GM19467 (cell line): ENCODE measurements at regions not wholly inside any gene's neighbourhood (a gene's known extent, or its start where the extent isn't known, plus 50 kb on each side); places are given as distances from the start of the nearest gene placed in this dataset.
"Not testable (repeated sequence)": the region's sequence is repeated elsewhere in the genome, so short reads cannot be mapped to it uniquely, and the experiment has no call there.

ENCODE experiments used
- ATAC-seq: cut with Tn5 transposase; IDR thresholded peaks from one replicate; pipeline ENCODE4 v1.9.1; 2021; ENCODE audit warnings: mild to moderate bottlenecking, moderate library complexity; ENCODE audit not compliant: unreplicated experiment

DNA sequence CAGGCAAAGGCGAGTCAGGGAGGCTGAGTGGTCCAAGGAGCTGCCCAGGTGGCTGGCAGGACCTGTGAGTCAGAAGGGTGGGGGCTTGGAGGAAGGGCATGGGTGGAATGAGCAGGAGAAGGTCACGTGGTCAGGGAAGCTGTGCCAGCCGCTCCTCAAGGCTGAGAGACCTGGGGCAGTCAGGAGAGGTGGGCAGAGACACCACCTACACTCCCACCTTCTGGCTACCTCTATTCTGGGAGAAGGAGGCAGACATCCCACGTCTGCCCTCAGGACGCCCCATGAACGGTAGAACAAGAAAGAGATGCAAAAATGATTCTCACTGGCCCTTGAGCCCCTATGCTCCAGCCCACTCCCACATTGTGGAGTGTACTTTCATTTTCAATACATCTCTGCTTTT is 151.8 kb upstream of the RAB4A start:
- no peak for ATAC-seq

DNA sequence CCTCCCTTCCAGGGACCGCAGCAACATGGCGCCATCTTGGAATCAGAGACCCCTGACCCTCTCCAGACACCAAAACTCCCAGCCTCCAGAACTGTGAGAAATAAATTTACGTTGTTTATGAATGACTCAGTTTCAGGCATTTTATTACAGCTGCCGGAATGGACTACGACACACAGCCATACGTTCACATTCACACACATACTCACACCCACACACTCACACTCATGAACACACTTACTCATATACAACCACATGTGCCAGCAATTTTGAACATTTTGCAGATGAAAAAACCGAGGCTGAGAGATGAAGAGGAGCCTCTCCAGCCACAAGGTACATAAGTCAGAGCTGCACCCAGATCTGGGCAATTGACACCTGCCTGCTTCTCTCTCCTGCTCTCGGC is 151.0 kb upstream of the RAB4A start:
- no peak for ATAC-seq

DNA sequence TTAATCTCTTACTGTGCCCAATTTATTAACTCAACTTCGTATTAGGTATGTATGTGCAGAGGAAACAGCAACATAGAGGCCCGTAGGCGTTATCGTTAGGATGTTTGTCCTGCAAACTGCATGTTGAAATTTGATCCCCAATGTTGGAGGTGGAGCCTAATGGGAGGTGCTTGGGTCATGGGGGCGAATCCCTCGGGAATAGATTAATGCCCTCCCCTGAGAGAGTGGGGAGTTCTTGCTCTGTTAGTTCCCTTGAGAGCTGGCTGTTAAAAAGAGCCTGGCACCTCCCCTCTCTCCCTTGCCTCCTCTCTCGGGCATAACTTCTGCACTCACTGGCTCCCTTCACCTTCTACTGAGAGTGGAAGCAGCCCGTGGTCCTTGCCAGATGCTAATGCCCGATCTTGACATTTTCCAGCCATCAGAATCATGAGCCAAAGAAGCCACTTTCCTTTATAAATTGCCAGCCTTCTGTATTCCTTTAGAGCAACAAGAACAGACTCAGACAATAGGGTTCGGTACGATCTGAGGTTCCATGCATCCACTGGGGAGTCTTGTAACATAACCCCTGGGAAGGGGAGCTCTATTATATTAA is 149.0 kb upstream of the RAB4A start:
- ATAC-seq: no peak

DNA sequence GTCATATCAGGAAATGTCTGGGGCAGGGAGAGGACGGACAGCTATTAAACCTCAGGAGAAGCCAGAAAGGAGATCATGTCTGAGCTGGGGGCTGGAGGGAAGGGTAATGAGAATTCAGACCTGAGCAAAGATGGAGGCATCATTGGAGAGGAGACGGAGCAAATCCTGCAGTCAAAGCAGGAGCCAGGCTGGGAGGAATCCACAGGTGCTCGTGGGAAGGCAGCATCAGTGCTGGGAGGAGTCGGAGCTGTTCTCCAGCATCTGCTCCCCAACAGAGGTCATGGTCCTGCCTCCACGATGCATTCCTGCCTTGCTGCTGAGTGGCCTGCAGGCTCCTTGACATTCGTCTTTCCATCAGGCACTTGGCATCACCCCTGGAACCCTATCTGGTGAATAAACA is 148.3 kb upstream of the RAB4A start:
- ATAC-seq: no peak

DNA sequence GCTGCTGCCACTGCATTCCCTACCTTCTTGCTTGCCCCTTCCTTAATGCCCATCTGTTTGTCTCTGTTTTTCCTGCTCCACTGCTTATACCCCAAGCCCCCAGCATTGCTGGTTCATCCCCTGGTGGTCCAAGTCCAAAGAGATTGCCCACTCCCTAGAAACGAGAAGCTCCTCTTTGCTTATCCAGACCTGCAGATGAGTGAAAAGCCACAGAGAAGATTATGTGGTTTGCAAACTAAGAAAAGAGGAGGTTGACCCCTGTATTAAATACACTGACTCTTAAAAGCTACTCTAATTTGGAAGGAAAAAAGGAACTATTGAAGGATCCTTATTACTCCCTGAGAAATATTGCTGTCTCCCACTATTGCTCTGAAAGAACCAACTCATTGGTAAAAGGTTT is 146.8 kb upstream of the RAB4A start:
- ATAC-seq: no peak

DNA sequence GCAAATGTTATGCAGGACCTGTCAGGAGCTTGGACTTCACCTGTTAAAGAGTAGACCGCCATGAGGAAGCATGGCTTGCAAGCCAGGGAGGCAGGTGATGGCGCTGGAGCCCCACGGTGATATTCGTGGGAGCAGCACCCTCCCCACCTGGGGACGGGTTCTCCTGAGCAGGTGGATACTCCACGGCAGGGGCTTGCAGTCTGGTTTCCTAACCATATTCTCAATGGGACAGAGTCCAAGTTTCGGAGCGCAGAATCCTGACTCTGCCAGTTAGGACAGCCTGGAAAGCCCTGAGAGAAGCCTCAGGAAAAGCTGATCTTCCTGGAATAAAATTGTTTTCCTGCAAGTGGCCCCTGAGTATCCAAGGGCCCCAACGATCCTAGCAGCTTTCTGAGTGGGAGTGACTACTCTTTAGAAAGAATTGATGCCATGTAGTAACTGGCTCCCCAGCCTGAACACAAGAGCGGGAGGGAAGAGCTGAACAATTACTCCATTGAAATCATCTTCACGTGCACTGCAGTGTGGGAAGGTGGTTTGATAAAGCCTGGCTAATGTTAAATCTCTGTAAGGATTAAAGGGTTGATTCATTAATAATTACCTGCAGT is 146.3 kb upstream of the RAB4A start:
- no peak for ATAC-seq

DNA sequence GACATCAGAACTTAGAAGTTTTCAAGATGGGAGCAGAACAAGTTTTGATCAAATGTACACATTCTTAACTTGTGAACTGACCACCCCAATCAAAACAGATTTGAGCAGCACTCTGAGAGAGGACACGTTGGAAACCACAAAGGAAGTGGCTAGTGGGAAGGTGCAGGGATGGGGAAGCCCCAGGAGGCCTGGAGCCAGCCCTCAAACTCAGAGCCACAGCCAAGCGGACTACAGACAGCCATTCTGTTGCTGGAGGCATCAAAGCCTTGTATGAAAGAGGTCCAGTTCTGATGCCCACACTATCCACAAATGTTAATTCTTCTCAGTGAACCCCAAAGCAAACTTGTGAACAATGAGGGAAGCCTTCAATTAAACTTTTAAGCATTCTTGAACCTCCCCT is 143.6 kb upstream of the RAB4A start:
- ATAC-seq: no peak

DNA sequence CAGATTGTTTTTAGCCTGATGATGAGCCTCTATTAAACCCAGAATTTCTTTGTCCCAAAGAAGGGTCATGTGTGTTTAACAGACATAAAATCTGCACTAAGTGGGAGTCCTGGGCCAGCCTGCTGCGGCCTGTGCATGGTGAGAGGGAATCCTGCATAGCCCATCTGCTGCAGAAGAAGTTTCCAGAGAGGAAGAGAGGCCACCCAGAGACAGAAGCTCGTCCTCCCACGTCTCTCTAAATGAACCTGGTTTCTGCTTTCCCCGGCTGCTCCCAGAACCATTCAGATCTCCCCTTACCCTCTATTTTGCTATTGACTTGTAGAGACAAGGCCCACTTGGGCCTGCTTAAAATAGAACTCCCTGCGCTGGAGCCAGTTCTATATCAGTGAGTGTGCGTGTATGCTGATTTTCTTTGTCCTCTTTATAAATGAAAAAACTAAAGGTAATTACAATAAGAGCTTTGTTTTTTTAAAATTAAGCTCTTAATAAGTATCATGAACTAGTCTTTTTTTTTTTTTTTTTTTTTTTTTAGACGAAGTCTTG is 142.8 kb upstream of the RAB4A start:
- no peak for ATAC-seq

DNA sequence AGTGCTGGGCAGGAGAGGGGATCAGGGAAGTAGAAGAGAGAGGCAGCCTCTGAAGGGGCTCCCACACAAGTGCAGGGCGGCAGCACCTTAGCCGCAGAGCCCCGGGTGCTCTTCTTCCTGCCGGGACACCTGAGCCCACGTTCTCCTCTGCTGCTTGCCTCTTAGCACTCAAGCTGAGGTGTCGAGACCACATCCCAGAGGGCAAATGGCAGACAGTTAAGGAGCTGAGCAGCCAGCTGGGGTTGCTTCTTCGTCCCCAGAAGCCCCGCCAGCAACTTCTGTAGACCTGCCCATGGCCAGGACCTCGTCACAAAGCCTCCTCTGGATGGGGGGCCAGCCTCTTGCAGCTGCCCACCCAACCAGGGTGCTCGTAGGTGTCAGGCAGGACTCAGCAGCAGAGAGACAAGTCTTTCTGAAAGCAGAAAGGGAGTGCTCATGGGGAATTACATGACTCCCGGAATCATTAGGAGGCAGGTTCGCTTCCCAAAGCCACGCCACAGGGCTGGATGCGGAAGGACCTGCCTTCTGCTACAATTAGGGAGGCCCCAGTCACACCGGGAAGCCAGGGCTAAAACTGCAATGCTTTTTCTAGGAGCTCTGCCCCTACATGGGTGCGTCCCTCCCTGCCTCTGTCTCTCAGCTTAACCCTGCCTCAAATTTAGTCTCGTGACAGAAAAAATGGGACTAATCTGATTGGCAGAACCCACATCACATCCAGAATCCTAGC is 141.4 kb upstream of the RAB4A start:
- ATAC-seq: no peak

DNA sequence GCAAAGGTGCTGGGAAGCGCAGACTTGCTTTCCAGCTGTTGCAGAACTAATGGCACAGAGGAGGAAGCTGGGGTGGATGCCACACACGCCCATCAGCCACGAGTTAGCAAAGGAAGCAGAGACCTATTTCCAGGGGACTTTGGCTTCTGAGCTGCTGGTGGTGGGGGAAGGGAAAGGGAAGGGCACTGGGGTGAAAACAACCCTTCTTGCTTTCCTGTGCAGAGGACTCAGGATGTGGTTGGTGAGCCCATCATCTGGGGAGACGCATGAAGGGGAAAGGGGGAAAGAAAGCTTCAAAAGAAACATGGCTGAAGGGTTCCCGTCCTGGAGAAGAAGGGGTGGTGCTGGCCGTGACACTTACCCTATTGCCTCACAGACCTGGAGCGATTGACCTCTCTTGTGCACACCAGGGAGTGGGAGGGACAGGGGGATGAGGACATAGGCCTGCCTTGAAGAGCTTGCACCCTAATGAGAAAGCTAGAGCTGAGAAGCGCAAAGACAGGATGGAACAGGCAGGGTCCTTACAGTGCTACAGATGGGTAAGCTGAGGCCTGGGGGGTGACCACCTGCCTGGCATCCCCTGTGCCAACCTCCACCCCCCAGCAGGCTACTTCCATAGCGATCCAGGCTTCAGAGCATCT is 140.8 kb upstream of the RAB4A start:
- no peak for ATAC-seq

DNA sequence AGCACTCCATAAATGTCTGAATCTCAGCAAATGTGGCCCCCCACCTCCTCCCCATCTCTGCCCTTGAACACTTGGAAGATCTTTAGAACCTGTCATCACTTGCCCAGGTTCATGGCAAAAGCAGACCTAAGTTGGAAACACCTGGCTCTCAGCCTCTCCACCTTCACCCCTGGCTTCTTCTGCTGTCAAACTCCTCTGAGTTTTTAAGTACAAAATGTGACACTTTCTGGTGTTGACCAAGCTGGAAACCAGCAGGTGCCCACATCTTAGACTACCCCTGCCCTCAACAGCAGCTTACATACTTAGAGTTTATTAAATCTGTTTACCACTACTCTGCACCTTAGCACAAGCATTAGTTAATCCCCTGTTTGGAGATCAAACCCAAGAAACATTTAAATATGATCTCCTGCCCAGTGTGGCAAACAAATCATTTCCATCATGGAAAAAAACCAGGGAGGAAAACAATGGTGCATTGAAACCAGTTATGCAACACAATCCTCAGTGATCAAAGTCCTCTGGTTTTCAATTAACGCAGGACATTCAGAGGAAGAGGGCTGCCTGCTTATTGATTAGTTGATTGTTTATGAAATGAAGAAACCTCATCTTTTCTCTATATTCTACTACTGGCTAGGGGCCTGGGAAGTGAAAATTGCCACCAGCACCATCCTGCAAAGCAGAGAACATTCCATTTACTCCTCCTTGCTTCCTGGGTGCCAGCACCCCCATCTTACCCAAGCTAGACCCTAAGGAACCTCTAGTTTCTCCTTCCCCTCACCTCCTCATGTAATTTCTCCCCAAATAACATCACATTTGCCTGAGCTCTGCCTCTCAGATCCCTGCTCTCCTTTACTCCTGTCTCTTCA is 139.4 kb upstream of the RAB4A start:
- no peak for ATAC-seq

DNA sequence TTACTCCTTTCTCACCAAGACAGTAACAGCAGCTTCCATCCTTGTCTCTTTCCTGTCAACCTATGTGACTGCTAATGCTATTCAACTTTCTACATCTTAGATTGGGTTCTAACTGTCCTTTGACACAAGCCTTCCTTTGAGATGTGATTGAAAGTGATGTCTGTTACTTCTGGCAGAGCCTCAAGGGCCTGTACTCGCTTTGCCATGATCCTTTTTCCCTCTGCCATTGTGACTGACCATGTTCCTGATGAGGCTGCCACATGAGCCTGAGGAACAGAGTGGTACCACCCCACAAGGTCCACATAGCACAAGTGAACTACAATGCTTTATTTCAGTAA is 138.8 kb upstream of the RAB4A start:
- ATAC-seq: no peak

DNA sequence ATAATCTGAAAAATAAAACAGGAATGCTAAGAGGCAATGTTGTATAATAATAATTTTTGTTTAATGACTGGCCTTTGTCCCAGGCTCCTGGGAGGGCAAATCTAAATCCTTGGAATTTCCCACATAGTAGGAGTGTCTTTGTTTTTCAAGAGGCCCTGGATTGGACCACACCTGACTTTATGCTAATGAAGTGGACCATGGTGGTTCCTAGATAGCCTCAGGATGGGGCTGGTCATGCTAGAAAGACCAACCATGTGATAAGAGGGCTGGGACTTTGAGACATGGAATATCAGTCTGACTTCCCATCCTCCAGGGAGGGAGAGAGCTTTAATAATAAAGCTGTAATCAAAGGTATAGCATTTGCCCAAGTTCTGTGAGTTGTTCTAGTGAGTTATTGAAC is 138.2 kb upstream of the RAB4A start:
- no peak for ATAC-seq

DNA sequence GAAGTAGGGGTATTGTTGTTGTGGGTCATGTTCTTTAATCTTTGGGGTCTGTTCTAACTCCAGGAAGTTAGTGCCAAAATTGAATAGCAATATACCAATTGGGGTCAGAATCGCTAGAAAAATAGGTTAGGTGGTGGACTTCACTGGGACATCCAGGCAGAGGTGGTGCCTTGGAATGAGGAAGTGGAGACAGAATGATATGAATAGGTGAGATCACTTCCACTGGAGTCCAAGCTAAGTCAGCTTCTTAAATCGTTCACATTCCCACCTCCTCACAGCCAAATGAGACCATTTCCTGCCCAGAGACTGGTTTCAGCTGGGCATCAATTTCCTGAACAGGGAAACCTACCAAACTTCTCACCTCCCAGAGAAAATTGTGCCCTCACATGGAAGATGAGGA is 137.8 kb upstream of the RAB4A start:
- no peak for ATAC-seq

DNA sequence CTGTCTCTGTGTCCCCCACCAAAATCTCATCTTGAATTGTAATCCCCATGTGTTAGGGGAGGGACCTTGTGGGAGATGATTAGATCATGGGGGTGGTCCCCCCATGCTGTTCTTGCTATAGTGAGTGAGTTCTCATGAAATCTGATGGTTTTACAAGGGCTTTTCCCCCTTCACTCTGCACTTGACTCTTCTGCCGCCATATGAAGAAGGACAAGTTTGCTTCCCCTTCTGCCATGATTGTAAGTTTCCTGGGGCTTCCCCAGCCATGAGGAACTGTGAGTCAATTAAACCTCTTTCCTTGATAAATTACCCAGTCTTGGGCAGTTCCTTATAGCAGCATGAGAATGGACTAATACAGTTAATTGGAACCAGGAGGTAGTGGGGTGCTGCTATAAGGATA is 137.1 kb upstream of the RAB4A start:
- ATAC-seq: no peak

DNA sequence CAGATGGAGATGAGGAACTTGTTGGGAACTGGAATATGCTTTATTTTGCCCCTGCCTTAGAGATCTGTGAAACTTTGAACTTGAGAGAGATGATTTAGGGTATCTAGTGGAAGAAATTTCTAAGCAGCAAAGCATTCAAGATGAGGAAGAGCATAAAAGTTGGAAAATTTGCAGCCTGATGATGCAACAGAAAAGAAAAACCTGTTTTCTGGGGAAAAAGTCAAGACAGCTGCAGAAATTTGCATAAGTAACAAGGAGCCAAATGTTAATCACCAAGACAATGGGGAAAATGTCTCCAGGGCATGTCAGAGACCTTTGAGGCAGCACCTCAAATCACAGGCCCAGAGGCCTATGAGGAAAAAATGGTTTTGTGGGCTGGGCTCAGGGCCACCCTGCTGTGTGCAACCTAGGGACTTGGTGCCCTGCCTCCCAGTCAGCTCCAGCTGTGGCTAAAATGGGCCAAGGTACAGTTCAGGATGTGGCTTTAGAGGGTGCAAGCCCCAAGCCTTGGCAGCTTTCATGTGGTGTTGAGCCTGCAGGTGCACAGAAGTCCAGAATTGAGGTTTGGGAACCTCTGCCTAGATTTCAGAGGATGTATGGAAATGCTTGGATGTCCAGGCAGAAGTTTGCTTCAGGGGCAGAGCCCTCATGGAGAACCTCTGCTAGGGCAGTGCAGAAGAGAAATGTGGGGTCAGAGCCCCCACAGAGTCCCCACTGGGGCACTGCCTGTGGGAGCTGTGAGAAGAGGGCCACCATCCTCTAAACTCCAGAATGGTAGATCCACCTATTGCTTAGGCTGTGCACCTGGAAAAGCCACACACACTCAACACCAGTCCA is 136.3 kb upstream of the RAB4A start:
- not testable (repeated sequence) for ATAC-seq

DNA sequence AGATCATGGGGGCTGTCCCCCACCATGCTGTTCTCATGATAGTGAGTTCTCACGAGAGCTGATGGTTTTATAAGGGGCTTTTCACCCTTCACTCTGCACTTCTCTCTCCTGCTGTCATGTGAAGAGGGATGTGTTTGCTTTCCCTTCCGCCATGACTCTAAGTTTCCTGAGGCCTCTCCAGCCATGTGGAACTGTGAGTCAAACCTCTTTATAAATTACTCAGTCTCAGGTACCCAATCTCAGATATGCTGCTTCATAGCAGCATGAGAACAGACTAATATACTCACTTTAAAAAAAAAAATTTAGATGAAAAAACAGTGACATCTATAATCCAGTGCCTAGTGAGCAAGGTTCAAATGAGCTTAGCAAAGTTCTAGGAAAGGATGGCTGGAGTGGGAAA is 135.1 kb upstream of the RAB4A start:
- ATAC-seq: no peak

DNA sequence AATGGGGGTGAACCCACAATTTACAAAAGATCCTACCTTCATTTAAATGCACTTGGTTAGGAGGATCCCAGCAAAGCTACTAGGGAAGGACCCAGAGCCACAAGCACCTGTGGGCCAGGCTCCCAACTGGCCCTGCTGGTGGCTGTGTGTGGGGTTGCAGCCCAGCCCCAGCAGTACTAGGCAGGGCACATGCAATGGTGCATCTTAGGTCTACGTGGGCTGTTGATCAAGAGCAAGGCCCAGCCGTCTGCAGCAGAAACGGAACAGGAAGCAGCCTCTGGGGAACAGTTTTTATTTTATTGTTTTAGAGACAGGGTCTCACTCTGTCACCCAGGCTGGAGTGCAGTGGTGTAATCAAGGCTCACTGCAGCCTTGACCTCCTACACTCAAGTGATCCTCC is 134.1 kb upstream of the RAB4A start:
- ATAC-seq: no peak

DNA sequence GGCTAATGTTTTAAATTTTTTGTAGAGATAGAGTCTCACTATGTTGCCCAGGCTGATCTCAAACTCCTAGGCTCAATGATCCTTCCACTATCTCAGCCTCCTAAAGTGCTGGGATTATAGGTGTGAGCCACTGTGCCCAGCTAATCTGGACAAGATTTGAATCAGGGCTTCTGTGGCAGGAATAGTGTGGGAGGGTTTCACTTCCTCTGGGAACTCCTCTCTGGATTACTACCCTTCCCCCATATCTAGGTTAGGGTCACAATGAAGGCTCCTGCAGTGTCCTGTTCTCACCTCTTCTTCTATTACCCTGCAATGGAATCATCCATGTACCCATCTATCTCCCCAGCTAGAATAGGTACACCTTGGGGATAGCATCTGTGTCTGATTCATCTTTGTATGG is 133.6 kb upstream of the RAB4A start:
- no peak for ATAC-seq

DNA sequence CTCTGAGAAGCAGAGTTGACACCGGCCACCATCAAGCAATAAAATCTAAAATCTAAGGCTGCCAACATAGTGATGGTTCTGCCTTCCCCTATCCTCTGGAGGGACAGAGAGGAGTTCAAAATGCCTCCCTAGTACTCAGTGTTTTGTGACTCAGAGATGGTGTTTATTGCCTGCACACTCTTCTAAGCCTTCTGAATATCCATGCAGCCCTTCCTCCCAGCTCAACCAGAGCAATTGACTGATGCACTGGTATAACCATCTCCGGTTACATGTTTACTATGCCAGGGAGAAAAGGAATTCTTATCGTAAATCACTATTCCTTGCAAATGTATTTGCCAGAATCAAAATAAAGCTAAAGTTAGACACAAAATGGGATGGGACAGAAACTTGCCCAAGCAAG is 132.9 kb upstream of the RAB4A start:
- no peak for ATAC-seq
